Ishikawa (cell line): ENCODE measurements at regions not wholly inside any gene's neighbourhood (a gene's known extent, or its start where the extent isn't known, plus 50 kb on each side); places are given as distances from the start of the nearest gene placed in this dataset.

Experiments
- CEBPB ChIP-seq: IDR thresholded peaks from 2 replicates; pipeline ENCODE4 v1.6.1; 2012
- CREB1 ChIP-seq: IDR thresholded peaks from 2 replicates; pipeline ENCODE4 v1.6.1; 2012; ENCODE audit warnings: low read depth
- EP300 ChIP-seq: IDR thresholded peaks from 2 replicates; pipeline ENCODE4 v1.6.1; 2012; ENCODE audit warnings: borderline replicate concordance
- MAX ChIP-seq: IDR thresholded peaks from 2 replicates; pipeline ENCODE4 v1.6.1; 2012
- NFIC ChIP-seq: IDR thresholded peaks from 2 replicates; pipeline ENCODE4 v1.6.1; 2012
- REST ChIP-seq: IDR thresholded peaks from 2 replicates; pipeline ENCODE4 v1.6.1; 2012; ENCODE audit warnings: low read depth, mild to moderate bottlenecking
- TAF1 ChIP-seq: IDR thresholded peaks from 2 replicates; pipeline ENCODE4 v1.6.1; 2012; ENCODE audit warnings: low read depth, mild to moderate bottlenecking
- TCF12 ChIP-seq: IDR thresholded peaks from 2 replicates; pipeline ENCODE4 v1.6.1; 2012; ENCODE audit warnings: low read depth
- TEAD4 ChIP-seq: IDR thresholded peaks from 2 replicates; pipeline ENCODE4 v1.6.1; 2012
- USF1 ChIP-seq: IDR thresholded peaks from 2 replicates; pipeline ENCODE4 v1.6.1; 2012
- YY1 ChIP-seq: IDR thresholded peaks from 2 replicates; pipeline ENCODE4 v1.6.1; 2012; ENCODE audit warnings: low read depth
- ZBTB7A ChIP-seq: IDR thresholded peaks from 2 replicates; pipeline ENCODE4 v1.6.1; 2012; ENCODE audit warnings: low read depth

- no peak for TF ChIP-seq YY1
- no peak for TF ChIP-seq MAX
- no peak for TF ChIP-seq REST
- no peak for TF ChIP-seq EP300
- no peak for TF ChIP-seq CREB1
- no peak for TF ChIP-seq CEBPB
- TF ChIP-seq TAF1 = no peak
- TF ChIP-seq USF1 = no peak
- TF ChIP-seq ZBTB7A = no peak
- TF ChIP-seq TEAD4 = no peak
- no peak for TF ChIP-seq NFIC
- TF ChIP-seq TCF12 = no peak
Observed at GRCh38 chr5:10910261-10910660, 149.2 kb upstream of the DAP start.
